IPS-18a (cell line): ENCODE measurements at regions not wholly inside any gene's neighbourhood (a gene's known extent, or its start where the extent isn't known, plus 50 kb on each side); places are given as distances from the start of the nearest gene placed in this dataset.

ENCODE experiments used
- H3K27ac ChIP-seq: one replicate; pipeline ENCODE4 v1.5.1; 2013; ENCODE audit warnings: low read length
- H3K27me3 ChIP-seq: one replicate; pipeline ENCODE4 v1.6.1; 2013; ENCODE audit warnings: mild to moderate bottlenecking, low read length; ENCODE audit not compliant: control insufficient read depth, insufficient read depth
- H3K36me3 ChIP-seq: one replicate; pipeline ENCODE4 v1.6.1; 2013; ENCODE audit warnings: low read depth, low read length; ENCODE audit not compliant: control insufficient read depth
- H3K4me1 ChIP-seq: one replicate; pipeline ENCODE4 v1.6.1; 2013; ENCODE audit warnings: low read depth, low read length; ENCODE audit not compliant: control insufficient read depth
- H3K4me3 ChIP-seq: one replicate; pipeline ENCODE4 v1.5.1; 2013; ENCODE audit warnings: low read length
- H3K9ac ChIP-seq: one replicate; pipeline ENCODE4 v1.6.1; 2013; ENCODE audit warnings: mild to moderate bottlenecking, low read length, moderate library complexity
- H3K9me3 ChIP-seq: one replicate; pipeline ENCODE4 v1.6.1; 2013; ENCODE audit warnings: low read depth, low read length; ENCODE audit not compliant: control insufficient read depth

- no peak overlapping the region for H3K27ac ChIP-seq
- H3K9me3 ChIP-seq: no peaks in the 10 kb centered on the region
- H3K27me3 ChIP-seq: no peaks in the 10 kb centered on the region
- H3K9ac ChIP-seq: no peak overlapping the region
- no peak overlapping the region for H3K4me3 ChIP-seq
- peaks cover 24% of the 10 kb centered on the region for H3K4me1 ChIP-seq
- no peaks in the 10 kb centered on the region for H3K36me3 ChIP-seq
Measured at GRCh38 chr2:64212801-64213321, 68.6 kb upstream of the PELI1 start.

- Histone ChIP-seq H3K9me3 (no peaks in the 10 kb centered on the region), H3K27ac (no peak overlapping the region), H3K4me1 (peaks cover 24% of the 10 kb centered on the region), H3K36me3 (no peaks in the 10 kb centered on the region), H3K9ac (no peak overlapping the region), H3K4me3 (no peak overlapping the region), H3K27me3 (no peaks in the 10 kb centered on the region)
Measured at GRCh38 chr2:64213532-64214275, 69.5 kb upstream of the PELI1 start.

DNA sequence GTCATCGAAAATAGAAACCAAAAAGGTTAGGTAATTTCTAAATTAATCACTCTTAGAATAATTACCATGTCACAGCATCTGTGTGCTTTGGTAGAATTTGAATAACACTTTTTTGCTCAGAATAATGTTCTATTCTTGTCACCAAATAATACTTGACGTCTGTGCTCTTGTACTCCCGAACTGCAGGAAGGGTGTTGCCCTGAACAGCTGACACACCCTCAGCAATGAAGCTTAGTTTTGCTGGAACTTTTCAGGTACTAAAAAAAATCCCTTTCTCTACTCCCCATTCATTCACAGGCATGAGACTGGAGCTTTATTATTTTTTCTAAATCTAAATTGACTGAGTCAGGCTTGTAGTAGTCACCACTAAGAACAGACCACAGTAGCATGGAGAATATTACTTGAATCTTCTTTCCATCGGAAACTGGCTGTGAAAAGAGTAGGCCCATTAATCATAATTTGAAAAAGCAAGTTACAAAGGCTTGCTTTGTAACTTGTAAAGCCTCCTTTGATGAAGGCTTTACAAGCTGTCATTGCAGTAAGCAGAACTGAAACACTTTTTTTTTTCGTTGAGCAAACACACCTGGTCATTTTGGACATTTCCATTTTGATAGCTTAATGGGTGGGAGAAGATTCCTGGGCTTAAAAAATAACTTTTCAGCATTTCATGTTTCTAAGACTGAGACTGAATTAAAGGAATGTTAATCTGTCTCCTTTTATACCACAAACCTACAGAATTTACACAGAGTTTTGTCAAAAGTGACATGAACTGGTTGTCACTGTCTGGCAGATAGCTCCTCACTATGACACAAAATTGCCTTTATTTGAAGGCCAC lies 70.3 kb upstream of the PELI1 start:
- Histone ChIP-seq H3K4me1 (peaks cover 25% of the 10 kb centered on the region), H3K36me3 (no peaks in the 10 kb centered on the region), H3K27me3 (no peaks in the 10 kb centered on the region), H3K27ac (no peak overlapping the region), H3K9ac (no peak overlapping the region), H3K4me3 (no peak overlapping the region), H3K9me3 (no peaks in the 10 kb centered on the region)

- no peaks in the 10 kb centered on the region for H3K9me3 ChIP-seq
- no peak overlapping the region for H3K4me3 ChIP-seq
- peaks cover 36% of the 10 kb centered on the region for H3K4me1 ChIP-seq
- H3K27me3 ChIP-seq: no peaks in the 10 kb centered on the region
- no peak overlapping the region for H3K27ac ChIP-seq
- H3K9ac ChIP-seq: no peak overlapping the region
- H3K36me3 ChIP-seq: no peaks in the 10 kb centered on the region
Measured at GRCh38 chr2:64217198-64217869, 73.1 kb upstream of the PELI1 start.

DNA sequence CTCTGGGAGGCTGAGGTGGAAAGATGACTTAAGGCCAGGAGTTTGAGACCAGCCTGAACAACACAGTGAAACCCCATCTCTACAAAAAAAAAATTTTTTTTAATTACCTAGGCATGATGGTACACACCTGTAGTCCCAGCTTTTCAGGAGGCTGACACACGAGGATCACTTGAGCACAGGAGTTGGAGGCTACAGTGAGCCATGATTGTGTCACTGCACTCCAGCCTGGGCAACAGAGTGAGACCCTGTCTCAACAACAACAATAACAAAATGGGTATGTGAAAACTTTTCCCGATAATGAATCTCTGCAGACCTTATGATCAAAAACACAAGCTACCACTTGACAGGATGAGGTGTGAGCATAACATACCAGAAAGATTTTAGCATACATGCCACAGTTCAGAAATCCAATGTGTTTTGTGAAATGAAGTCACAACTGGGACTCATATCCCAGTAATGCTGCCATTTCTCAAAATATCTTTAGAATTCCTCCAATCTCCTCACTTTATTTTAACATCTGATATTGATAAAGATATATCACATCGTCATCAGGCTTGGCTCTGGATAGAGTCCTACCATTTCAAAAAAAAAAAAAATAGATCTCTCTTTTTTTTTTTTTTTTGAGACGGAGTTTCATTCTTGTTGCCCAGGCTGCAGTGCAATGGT lies 74.0 kb upstream of the PELI1 start:
- Histone ChIP-seq H3K27ac (no peak overlapping the region), H3K36me3 (no peaks in the 10 kb centered on the region), H3K9ac (no peak overlapping the region), H3K27me3 (no peaks in the 10 kb centered on the region), H3K4me1 (peaks cover 27% of the 10 kb centered on the region), H3K4me3 (no peak overlapping the region), H3K9me3 (no peaks in the 10 kb centered on the region)

GRCh38 chr2:64219149-64219548 lies 74.9 kb upstream of the PELI1 start:
- Histone ChIP-seq H3K36me3 (no peaks in the 10 kb centered on the region), H3K27me3 (no peaks in the 10 kb centered on the region), H3K9ac (no peak overlapping the region), H3K4me1 (peaks cover 20% of the 10 kb centered on the region), H3K9me3 (no peaks in the 10 kb centered on the region), H3K4me3 (no peak overlapping the region), H3K27ac (no peak overlapping the region)

DNA sequence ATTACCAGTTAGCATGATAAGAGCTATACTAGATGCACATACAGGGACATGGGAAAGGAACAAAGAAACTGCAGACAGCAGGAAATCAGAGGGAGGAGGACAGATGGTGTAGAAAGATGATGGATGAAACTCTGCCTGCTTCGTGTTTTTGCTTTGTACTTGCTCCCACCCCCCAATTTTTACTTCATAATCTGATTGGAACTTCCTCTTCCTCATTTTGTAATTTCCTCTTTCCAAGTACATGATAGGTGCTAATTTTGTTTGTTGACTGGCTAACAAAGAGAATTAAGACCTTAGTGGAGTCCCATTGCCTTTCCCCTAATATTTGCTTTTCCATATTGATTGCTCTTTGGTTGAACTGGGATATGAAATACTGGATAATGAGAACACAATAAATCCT lies 76.0 kb upstream of the PELI1 start:
- H3K27me3 ChIP-seq: no peaks in the 10 kb centered on the region
- H3K4me3 ChIP-seq: no peak overlapping the region

DNA sequence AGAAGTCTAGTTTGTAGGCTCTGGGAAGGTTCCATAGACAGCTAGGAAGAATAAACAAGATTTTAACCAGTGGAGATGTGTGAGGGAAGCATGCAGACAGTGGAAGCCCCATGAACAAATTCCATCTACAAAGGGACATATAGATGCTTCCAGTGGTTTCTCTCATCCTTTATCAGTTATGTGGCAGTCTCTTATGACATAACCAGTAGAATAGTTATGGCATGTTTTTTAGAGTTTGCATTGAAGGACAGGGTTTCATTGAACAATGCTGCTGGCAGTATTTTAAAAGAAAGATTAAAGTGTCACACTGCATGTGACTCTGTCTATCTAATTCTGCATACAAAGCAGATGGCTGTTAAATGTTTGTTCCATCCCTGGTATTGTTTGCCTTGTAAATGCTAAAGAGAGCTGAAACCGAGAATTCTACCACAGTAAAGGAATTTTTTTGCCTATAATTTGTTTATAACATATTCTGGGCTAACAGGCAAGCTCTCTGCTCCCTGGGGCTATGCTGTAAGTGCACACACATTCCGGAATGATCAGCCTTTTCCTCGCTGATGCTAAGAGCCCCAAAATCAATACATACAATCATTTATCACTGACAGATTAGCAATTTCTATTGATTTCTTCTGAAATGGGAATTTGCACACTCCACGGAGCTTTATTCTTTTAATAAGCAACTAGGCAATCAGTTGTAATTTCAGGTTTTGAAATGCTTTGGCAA lies 76.8 kb upstream of the PELI1 start:
- H3K9me3 ChIP-seq: no peaks in the 10 kb centered on the region
- no peak overlapping the region for H3K27ac ChIP-seq
- H3K27me3 ChIP-seq: no peaks in the 10 kb centered on the region
- H3K36me3 ChIP-seq: no peaks in the 10 kb centered on the region
- no peak overlapping the region for H3K4me3 ChIP-seq
- H3K9ac ChIP-seq: no peak overlapping the region
- peaks cover 12% of the 10 kb centered on the region for H3K4me1 ChIP-seq

More for the DNA sequence above, 76.0 kb upstream of the PELI1 start:
- no peaks in the 10 kb centered on the region for H3K36me3 ChIP-seq
- no peak overlapping the region for H3K27ac ChIP-seq
- peaks cover 12% of the 10 kb centered on the region for H3K4me1 ChIP-seq
- H3K9me3 ChIP-seq: no peaks in the 10 kb centered on the region
- no peak overlapping the region for H3K9ac ChIP-seq

GRCh38 chr2:64221935-64222334 lies 77.7 kb upstream of the PELI1 start:
- Histone ChIP-seq H3K9me3 (no peaks in the 10 kb centered on the region), H3K4me3 (no peak overlapping the region), H3K27ac (no peak overlapping the region), H3K9ac (no peak overlapping the region), H3K4me1 (peaks cover 12% of the 10 kb centered on the region), H3K36me3 (no peaks in the 10 kb centered on the region), H3K27me3 (no peaks in the 10 kb centered on the region)

DNA sequence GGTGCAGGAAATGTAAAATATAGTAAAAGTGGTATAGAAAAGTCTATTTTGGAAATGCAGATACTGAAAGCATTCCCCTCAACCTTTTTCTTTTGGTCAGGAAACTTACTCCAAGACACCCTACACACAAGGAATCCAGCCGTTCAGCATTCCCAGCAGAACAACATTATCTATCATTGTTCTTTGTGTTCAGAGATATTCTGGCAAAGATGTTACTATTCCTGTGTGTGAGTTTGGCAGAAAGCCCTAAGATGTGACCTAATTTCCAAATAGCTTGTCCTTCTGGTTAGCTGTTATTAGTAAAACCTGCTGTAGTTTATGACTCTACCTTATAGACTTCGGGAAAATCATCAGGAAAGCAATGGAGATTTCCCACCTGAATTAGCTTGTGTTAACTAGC lies 78.1 kb upstream of the PELI1 start:
- H3K4me3 ChIP-seq: no peak overlapping the region
- H3K27ac ChIP-seq: no peak overlapping the region
- no peaks in the 10 kb centered on the region for H3K36me3 ChIP-seq
- H3K9me3 ChIP-seq: no peaks in the 10 kb centered on the region
- H3K9ac ChIP-seq: no peak overlapping the region
- no peaks in the 10 kb centered on the region for H3K27me3 ChIP-seq
- H3K4me1 ChIP-seq: peaks cover 17% of the 10 kb centered on the region
